ENCODE measurements at regions not wholly inside any gene's neighbourhood (a gene's known extent, or its start where the extent isn't known, plus 50 kb on each side); places are given as distances from the start of the nearest gene placed in this dataset.
A peak's percentile ranks its signal among the peaks of the same experiment; 100 is the strongest.

DNA sequence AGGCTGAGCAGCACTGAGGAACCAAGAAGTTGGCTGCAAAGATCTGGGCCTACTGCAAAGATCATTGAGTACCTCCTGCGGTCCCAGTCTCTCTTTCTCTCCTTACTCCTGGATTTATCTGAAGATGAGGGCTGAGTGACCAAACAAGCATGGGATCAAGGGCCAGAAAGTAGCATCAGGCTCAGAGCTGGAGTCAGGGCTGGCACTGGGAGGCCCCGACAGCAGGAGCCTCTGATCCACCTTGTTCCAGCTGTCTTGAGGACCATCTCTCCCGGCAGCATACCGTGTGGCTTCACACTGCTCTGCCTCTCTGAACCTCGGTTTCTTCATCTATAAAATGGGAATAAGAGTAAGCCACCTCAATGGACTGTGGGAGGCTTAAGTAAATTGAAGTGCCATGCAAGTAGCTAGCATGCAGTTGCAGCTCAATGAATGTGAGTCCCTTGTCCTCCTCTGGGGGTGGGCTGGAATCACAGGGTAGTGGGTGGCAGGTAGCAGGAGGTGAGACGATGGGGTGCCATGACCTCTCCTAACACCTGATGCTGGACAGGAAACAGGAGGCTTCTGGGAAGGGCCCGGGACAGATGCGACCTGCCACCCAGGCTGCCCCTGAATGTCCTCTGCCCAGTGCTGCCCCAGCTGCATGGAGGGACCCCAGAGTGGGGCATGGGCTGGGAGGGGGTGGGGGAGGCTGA lies 52.5 kb upstream of the PRDM11 start:
- 88% methylated on average over 8 of the region's 8 CpGs for WGBS

DNA sequence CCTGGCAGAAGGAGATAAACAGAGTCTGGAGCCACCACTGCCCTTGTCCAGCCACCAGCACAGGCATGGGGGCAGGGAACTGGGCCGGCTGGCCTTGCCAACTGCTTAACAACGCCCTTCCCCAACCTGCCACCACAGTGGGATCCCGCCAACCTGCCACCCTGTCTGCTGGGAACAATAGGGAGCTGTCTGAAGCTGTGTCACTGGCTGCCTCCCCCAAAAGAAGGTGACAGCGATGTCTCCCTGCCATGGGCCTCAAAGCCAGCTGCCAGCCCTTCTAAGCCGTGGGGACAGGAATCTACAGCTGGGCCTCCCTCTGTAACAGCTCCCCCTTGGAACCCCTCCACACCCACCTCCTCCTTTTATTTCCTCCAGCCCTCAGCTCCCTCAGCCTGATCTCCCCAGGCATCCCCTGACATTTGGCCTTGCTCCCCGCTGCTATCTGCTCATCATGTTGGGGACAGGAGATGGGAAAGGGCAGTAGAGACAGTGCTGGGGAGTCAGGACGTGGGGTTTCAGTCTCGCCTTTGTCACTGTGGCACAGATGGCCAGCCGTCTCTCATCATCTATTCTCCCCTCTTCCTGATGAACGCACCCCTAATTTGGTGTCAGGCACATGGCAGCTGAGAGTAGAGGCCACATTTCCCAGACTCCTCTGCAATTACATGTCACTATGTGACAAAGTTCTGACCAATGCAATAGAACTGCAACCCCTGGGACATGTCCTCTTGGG lies 51.3 kb upstream of the PRDM11 start:
- H3K4me1 ChIP-seq (ENCODE audit: control insufficient read depth, insufficient read depth, low read depth, low read length) = peaks cover 18% of the 10 kb centered on the region
- no peak overlapping the region for H2AFZ ChIP-seq (ENCODE audit: low read depth, low read length)
- H3K18ac ChIP-seq (ENCODE audit: low read depth in 1 of 2, low read length in 2 of 2) = no peak overlapping the region
- H2BK5ac ChIP-seq (ENCODE audit: low read depth, low read length, poor library complexity, severe bottlenecking) = no peak overlapping the region
- WGBS = 89% methylated on average over 9 of the region's 10 CpGs
- no peak overlapping the region for H3K4me2 ChIP-seq (ENCODE audit: low read length, poor library complexity, severe bottlenecking)
- no peak overlapping the region for H3K4ac ChIP-seq (ENCODE audit: low read depth in 1 of 2, low read length in 2 of 2)
- no peak overlapping the region for H3K23ac ChIP-seq (ENCODE audit: low read length in 2 of 2)
- no peaks in the 10 kb centered on the region for H3K9me3 ChIP-seq (ENCODE audit: control insufficient read depth, low read length)
- H3K9ac ChIP-seq (ENCODE audit: low read length) = no peak overlapping the region
- no peak overlapping the region for H4K8ac ChIP-seq (ENCODE audit: low read length)
- peak overlapping the region in 1 of 2 experiments; percentile 73 for H2BK12ac ChIP-seq (ENCODE audit: low read length in 2 of 2)
- H3K27me3 ChIP-seq (ENCODE audit: control insufficient read depth in 1 of 2, insufficient read depth in 1 of 2, low read length in 2 of 2) = peaks cover 47 to 56% of the 10 kb centered on the region in 2 experiments
- DNase-seq = no peak
- peak overlapping the region; percentile 82 for H2BK15ac ChIP-seq (ENCODE audit: low read depth, poor library complexity, severe bottlenecking)
- no peak overlapping the region for H2BK120ac ChIP-seq (ENCODE audit: low read depth, low read length)
- H3K36me3 ChIP-seq (ENCODE audit: control insufficient read depth in 1 of 2, insufficient read depth in 2 of 2, low read depth in 1 of 2, low read length in 2 of 2) = no peaks in the 10 kb centered on the region
- H3K4me3 ChIP-seq (ENCODE audit: insufficient read depth in 1 of 2, low read depth in 1 of 2, low read length in 2 of 2) = no peak overlapping the region
- H3K14ac ChIP-seq (ENCODE audit: low read length in 2 of 2) = no peak overlapping the region
- H2AK5ac ChIP-seq (ENCODE audit: low read length, severe bottlenecking) = no peak overlapping the region
- H3K27ac ChIP-seq (ENCODE audit: low read length, poor library complexity, severe bottlenecking) = no peak overlapping the region
- H3K79me1 ChIP-seq (replicated peaks; ENCODE audit: low read length, poor library complexity, severe bottlenecking) = no peaks in the 10 kb centered on the region
- H4K91ac ChIP-seq (ENCODE audit: low read length) = peak overlapping the region; percentile 59

More for the DNA sequence above, 52.5 kb upstream of the PRDM11 start:
- no peaks in the 10 kb centered on the region for H3K9me3 ChIP-seq (ENCODE audit: control insufficient read depth, low read length)
- H4K91ac ChIP-seq (ENCODE audit: low read length) = no peak overlapping the region
- peak overlapping the region; percentile 49 to 81 for H3K18ac ChIP-seq (ENCODE audit: low read depth in 1 of 2, low read length in 2 of 2)
- no peak overlapping the region for H4K8ac ChIP-seq (ENCODE audit: low read length)
- H3K27me3 ChIP-seq (ENCODE audit: control insufficient read depth in 1 of 2, insufficient read depth in 1 of 2, low read length in 2 of 2) = peaks cover 43 to 45% of the 10 kb centered on the region in 2 experiments
- H3K4me1 ChIP-seq (ENCODE audit: control insufficient read depth, insufficient read depth, low read depth, low read length) = peaks cover 26% of the 10 kb centered on the region
- H2AFZ ChIP-seq (ENCODE audit: low read depth, low read length) = no peak overlapping the region
- H3K4ac ChIP-seq (ENCODE audit: low read depth in 1 of 2, low read length in 2 of 2) = peak overlapping the region in 1 of 2 experiments; percentile 12
- H3K14ac ChIP-seq (ENCODE audit: low read length in 2 of 2) = no peak overlapping the region
- DNase-seq = no peak
- no peak overlapping the region for H3K27ac ChIP-seq (ENCODE audit: low read length, poor library complexity, severe bottlenecking)
- H3K23ac ChIP-seq (ENCODE audit: low read length in 2 of 2) = no peak overlapping the region
- no peaks in the 10 kb centered on the region for H3K79me1 ChIP-seq (replicated peaks; ENCODE audit: low read length, poor library complexity, severe bottlenecking)
- no peak overlapping the region for H2AK5ac ChIP-seq (ENCODE audit: low read length, severe bottlenecking)
- no peak overlapping the region for H3K9ac ChIP-seq (ENCODE audit: low read length)
- no peak overlapping the region for H3K4me3 ChIP-seq (ENCODE audit: insufficient read depth in 1 of 2, low read depth in 1 of 2, low read length in 2 of 2)
- peak overlapping the region in 1 of 2 experiments; percentile 89 for H2BK12ac ChIP-seq (ENCODE audit: low read length in 2 of 2)
- no peak overlapping the region for H2BK15ac ChIP-seq (ENCODE audit: low read depth, poor library complexity, severe bottlenecking)
- no peak overlapping the region for H2BK120ac ChIP-seq (ENCODE audit: low read depth, low read length)
- H3K36me3 ChIP-seq (ENCODE audit: control insufficient read depth in 1 of 2, insufficient read depth in 2 of 2, low read depth in 1 of 2, low read length in 2 of 2) = no peaks in the 10 kb centered on the region
- no peak overlapping the region for H2BK5ac ChIP-seq (ENCODE audit: low read depth, low read length, poor library complexity, severe bottlenecking)
- no peak overlapping the region for H3K4me2 ChIP-seq (ENCODE audit: low read length, poor library complexity, severe bottlenecking)

DNA sequence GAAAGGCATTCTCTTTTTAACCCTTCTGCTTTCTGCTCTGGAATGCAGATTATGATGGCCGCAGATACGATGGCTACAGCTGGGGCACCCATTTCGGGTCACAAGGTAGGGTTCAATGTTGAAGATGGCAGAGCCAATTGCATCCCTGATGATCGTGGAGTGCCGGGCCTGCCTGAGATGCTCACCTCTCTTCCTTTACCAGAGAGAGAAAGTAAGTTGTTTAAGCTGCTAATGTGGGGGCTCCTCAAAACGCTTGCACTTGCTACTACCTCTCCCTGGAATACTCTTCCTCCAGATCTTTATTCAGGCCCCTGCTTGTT lies 50.8 kb upstream of the PRDM11 start:
- H3K4ac ChIP-seq (ENCODE audit: low read depth in 1 of 2, low read length in 2 of 2) = no peak overlapping the region
- no peak overlapping the region for H4K91ac ChIP-seq (ENCODE audit: low read length)
- H2AFZ ChIP-seq (ENCODE audit: low read depth, low read length) = no peak overlapping the region
- no peak overlapping the region for H3K27ac ChIP-seq (ENCODE audit: low read length, poor library complexity, severe bottlenecking)
- no peak overlapping the region for H3K23ac ChIP-seq (ENCODE audit: low read length in 2 of 2)
- H3K18ac ChIP-seq (ENCODE audit: low read depth in 1 of 2, low read length in 2 of 2) = no peak overlapping the region
- no peak overlapping the region for H3K4me3 ChIP-seq (ENCODE audit: insufficient read depth in 1 of 2, low read depth in 1 of 2, low read length in 2 of 2)
- no peak overlapping the region for H2BK15ac ChIP-seq (ENCODE audit: low read depth, poor library complexity, severe bottlenecking)
- no peaks in the 10 kb centered on the region for H3K36me3 ChIP-seq (ENCODE audit: control insufficient read depth in 1 of 2, insufficient read depth in 2 of 2, low read depth in 1 of 2, low read length in 2 of 2)
- no peak overlapping the region for H3K14ac ChIP-seq (ENCODE audit: low read length in 2 of 2)
- WGBS = 92% methylated on average over 6 of the region's 6 CpGs
- no peak overlapping the region for H2AK5ac ChIP-seq (ENCODE audit: low read length, severe bottlenecking)
- no peak overlapping the region for H2BK12ac ChIP-seq (ENCODE audit: low read length in 2 of 2)
- no peak overlapping the region for H2BK120ac ChIP-seq (ENCODE audit: low read depth, low read length)
- H4K8ac ChIP-seq (ENCODE audit: low read length) = no peak overlapping the region
- H2BK5ac ChIP-seq (ENCODE audit: low read depth, low read length, poor library complexity, severe bottlenecking) = no peak overlapping the region
- peaks cover 18% of the 10 kb centered on the region for H3K4me1 ChIP-seq (ENCODE audit: control insufficient read depth, insufficient read depth, low read depth, low read length)
- H3K4me2 ChIP-seq (ENCODE audit: low read length, poor library complexity, severe bottlenecking) = no peak overlapping the region
- H3K9ac ChIP-seq (ENCODE audit: low read length) = no peak overlapping the region
- no peaks in the 10 kb centered on the region for H3K9me3 ChIP-seq (ENCODE audit: control insufficient read depth, low read length)
- DNase-seq = no peak
- no peaks in the 10 kb centered on the region for H3K79me1 ChIP-seq (replicated peaks; ENCODE audit: low read length, poor library complexity, severe bottlenecking)
- H3K27me3 ChIP-seq (ENCODE audit: control insufficient read depth in 1 of 2, insufficient read depth in 1 of 2, low read length in 2 of 2) = peaks cover 53 to 62% of the 10 kb centered on the region in 2 experiments

DNA sequence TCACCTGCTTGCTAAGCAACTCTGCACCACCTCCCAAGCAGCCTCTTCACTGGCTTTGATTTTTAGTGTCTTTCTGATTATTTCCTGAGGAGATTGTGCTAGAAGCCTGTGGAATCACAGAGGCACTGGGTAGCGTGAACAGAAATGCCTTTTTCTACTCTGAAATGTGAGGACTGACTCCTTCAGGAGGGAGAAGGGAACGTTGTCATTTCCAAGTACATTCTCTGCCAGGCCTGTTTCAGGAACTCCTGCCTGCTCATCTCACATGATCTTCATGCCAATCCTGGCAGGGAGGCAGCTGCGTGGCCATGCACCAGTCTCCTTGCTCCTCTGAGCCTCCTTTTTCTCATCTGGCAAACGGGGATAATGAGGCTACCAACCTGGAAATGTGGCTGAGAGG lies 49.8 kb upstream of the PRDM11 start:
- Histone ChIP-seq H3K14ac (ENCODE audit: low read length in 2 of 2) (no peak overlapping the region), H2BK12ac (ENCODE audit: low read length in 2 of 2) (no peak overlapping the region), H3K79me1 (replicated peaks; ENCODE audit: low read length, poor library complexity, severe bottlenecking) (no peaks in the 10 kb centered on the region), H4K8ac (ENCODE audit: low read length) (no peak overlapping the region), H3K9ac (ENCODE audit: low read length) (no peak overlapping the region), H3K18ac (ENCODE audit: low read depth in 1 of 2, low read length in 2 of 2) (no peak overlapping the region), H3K4ac (ENCODE audit: low read depth in 1 of 2, low read length in 2 of 2) (no peak overlapping the region), H2BK5ac (ENCODE audit: low read depth, low read length, poor library complexity, severe bottlenecking) (no peak overlapping the region), H3K4me3 (ENCODE audit: insufficient read depth in 1 of 2, low read depth in 1 of 2, low read length in 2 of 2) (no peak overlapping the region), H3K4me1 (ENCODE audit: control insufficient read depth, insufficient read depth, low read depth, low read length) (peaks cover 17% of the 10 kb centered on the region), H3K9me3 (ENCODE audit: control insufficient read depth, low read length) (no peaks in the 10 kb centered on the region), H3K4me2 (ENCODE audit: low read length, poor library complexity, severe bottlenecking) (no peak overlapping the region), H2BK120ac (ENCODE audit: low read depth, low read length) (no peak overlapping the region), H3K27me3 (ENCODE audit: control insufficient read depth in 1 of 2, insufficient read depth in 1 of 2, low read length in 2 of 2) (peaks cover 59 to 66% of the 10 kb centered on the region in 2 experiments), H3K36me3 (ENCODE audit: control insufficient read depth in 1 of 2, insufficient read depth in 2 of 2, low read depth in 1 of 2, low read length in 2 of 2) (no peaks in the 10 kb centered on the region), H3K27ac (ENCODE audit: low read length, poor library complexity, severe bottlenecking) (no peak overlapping the region), H3K23ac (ENCODE audit: low read length in 2 of 2) (no peak overlapping the region), H2AK5ac (ENCODE audit: low read length, severe bottlenecking) (no peak overlapping the region), H4K91ac (ENCODE audit: low read length) (no peak overlapping the region), H2AFZ (ENCODE audit: low read depth, low read length) (no peak overlapping the region), H2BK15ac (ENCODE audit: low read depth, poor library complexity, severe bottlenecking) (no peak overlapping the region)
- no peak for DNase-seq
- WGBS = 60% methylated on average over 4 of the region's 4 CpGs

All from mesenchymal stem cell (in vitro differentiated cells and primary cell).